CD4-positive, alpha-beta T cell (primary cell): ENCODE measurements at regions not wholly inside any gene's neighbourhood (a gene's known extent, or its start where the extent isn't known, plus 50 kb on each side); places are given as distances from the start of the nearest gene placed in this dataset.

Experiments
- ATAC-seq: fragments of 200-7000 bp; cut with Tn5 transposase; one replicate; pipeline ENCODE4 v1.10.0; 2022; ENCODE audit warnings: mild to moderate bottlenecking; ENCODE audit not compliant: poor library complexity
- CTCF ChIA-PET: fragments of 350-600 bp; sonication (Branson Sonifier 250); formaldehyde crosslinking; loops from one replicate; lab custom pipeline; 2021; ENCODE audit warnings: antibody characterized with exemption, inconsistent platforms; lab: Charles Lee
- POLR2A ChIA-PET: fragments of 350-600 bp; sonication (Branson Sonifier 250); formaldehyde crosslinking; loops from one replicate; lab custom pipeline; 2021; ENCODE audit warnings: antibody characterized with exemption, inconsistent platforms; lab: Charles Lee
- DNase-seq, 14 experiments: peaks; one replicate each; pipeline ENCODE4 v3.0.0-alpha.2; 2013 to 2020; ENCODE audit warnings: mixed read lengths in 2 of 14
- H3K27ac ChIP-seq, 2 donors: one replicate each; pipeline versions ENCODE4 v1.5.1 to v1.7.0; 2013; ENCODE audit warnings: low read length in 2 of 2, low read depth in 1 of 2, mild to moderate bottlenecking in 1 of 2
- H3K27me3 ChIP-seq, 2 experiments: 1 replicate in 1 of 2; 2 replicates in 1 of 2; pipeline versions ENCODE4 v1.6.1 to v1.7.0; 2013; ENCODE audit warnings: low read length in 2 of 2, control low read depth in 1 of 2, mild to moderate bottlenecking in 1 of 2, moderate library complexity in 1 of 2; ENCODE audit not compliant: insufficient read depth in 2 of 2, control insufficient read depth in 1 of 2
- H3K36me3 ChIP-seq: one replicate; pipeline ENCODE4 v1.6.1; 2013; ENCODE audit warnings: low read length, control low read depth; ENCODE audit not compliant: insufficient read depth
- H3K4me1 ChIP-seq: one replicate; pipeline ENCODE4 v1.6.1; 2013; ENCODE audit warnings: low read length, control low read depth; ENCODE audit not compliant: insufficient read depth
- H3K4me3 ChIP-seq: one replicate; pipeline ENCODE4 v1.5.1; 2013; ENCODE audit warnings: mild to moderate bottlenecking, low read length, moderate library complexity
- H3K9me3 ChIP-seq, 2 experiments: 1 replicate in 1 of 2; 2 replicates in 1 of 2; pipeline versions ENCODE4 v1.6.1 to v1.7.0; 2013; ENCODE audit warnings: low read length in 2 of 2, mild to moderate bottlenecking in 2 of 2, control low read depth in 1 of 2, moderate library complexity in 1 of 2; ENCODE audit not compliant: control insufficient read depth in 1 of 2, insufficient read depth in 1 of 2
- H3K27ac Mint-ChIP-seq: one replicate; pipeline ENCODE4 v1.8.0; 2020; ENCODE audit warnings: mixed read lengths
- H3K27me3 Mint-ChIP-seq: one replicate; pipeline ENCODE4 v1.8.0; 2021; ENCODE audit warnings: mixed read lengths
- H3K36me3 Mint-ChIP-seq: one replicate; pipeline ENCODE4 v1.8.0; 2021; ENCODE audit warnings: low read depth, mixed read lengths
- H3K4me1 Mint-ChIP-seq: one replicate; pipeline ENCODE4 v1.8.0; 2021; ENCODE audit warnings: low read depth, mixed read lengths
- H3K4me3 Mint-ChIP-seq: one replicate; pipeline ENCODE4 v1.8.0; 2020; ENCODE audit warnings: mild to moderate bottlenecking, mixed read lengths
- H3K9me3 Mint-ChIP-seq: one replicate; pipeline ENCODE4 v1.8.0; 2020; ENCODE audit warnings: mixed read lengths
- intact Hi-C, 2 experiments: fragments of 100-400 bp; cut with DNase I in 1 of 2; cut with micrococcal nuclease in 1 of 2; formaldehyde crosslinking; loops; one replicate each; pipeline versions ENCODE4 v1.15.1 to v1.9.0; 2023 to 2025; cut with DNase I, micrococcal nuclease
- TF ChIP-seq, protein P1 (sequence below): fragments of 200-600 bp; IDR thresholded peaks from one replicate; pipeline ENCODE4 v1.8.0; 2022; ENCODE audit warnings: antibody characterized with exemption, mild to moderate bottlenecking

DNA sequence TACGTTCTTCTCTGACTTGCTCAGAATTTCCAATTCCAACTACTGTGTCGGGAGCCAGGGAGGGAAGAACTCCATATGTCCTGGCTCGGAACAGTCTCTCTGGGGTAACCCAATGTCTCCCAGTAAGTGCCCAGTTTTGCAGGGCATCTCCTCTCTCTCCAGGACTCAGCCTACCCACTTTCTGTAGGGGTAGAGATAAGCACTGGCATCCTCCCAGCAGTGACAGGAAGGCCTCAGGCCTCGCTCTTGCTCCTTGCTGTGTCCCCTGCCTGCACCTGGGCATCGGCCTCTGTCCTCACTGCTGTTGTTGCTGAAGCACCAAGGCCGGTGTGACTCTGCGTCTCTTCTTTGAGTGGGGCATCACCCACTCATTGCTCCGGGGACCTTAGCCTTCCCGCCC lies 388.9 kb upstream of the JARID2 start:
- Histone ChIP-seq H3K27ac (peak overlapping the region; percentile 16 to 23), H3K36me3 (no peaks in the 10 kb centered on the region), H3K27me3 (no peaks in the 10 kb centered on the region), H3K9me3 (no peaks in the 10 kb centered on the region), H3K4me3 (peak overlapping the region; percentile 42), H3K4me1 (peaks cover 14% of the 10 kb centered on the region)
- ChIA-PET CTCF (no interaction called here), POLR2A (interaction anchor here (1.9 kb wide), 1 partner anchor 20 kb away, joined by 5 read pairs; no protein-coding TSS in a partner anchor)
- TF ChIP-seq, protein P1, sequence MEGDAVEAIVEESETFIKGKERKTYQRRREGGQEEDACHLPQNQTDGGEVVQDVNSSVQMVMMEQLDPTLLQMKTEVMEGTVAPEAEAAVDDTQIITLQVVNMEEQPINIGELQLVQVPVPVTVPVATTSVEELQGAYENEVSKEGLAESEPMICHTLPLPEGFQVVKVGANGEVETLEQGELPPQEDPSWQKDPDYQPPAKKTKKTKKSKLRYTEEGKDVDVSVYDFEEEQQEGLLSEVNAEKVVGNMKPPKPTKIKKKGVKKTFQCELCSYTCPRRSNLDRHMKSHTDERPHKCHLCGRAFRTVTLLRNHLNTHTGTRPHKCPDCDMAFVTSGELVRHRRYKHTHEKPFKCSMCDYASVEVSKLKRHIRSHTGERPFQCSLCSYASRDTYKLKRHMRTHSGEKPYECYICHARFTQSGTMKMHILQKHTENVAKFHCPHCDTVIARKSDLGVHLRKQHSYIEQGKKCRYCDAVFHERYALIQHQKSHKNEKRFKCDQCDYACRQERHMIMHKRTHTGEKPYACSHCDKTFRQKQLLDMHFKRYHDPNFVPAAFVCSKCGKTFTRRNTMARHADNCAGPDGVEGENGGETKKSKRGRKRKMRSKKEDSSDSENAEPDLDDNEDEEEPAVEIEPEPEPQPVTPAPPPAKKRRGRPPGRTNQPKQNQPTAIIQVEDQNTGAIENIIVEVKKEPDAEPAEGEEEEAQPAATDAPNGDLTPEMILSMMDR = no peak
- Mint-ChIP-seq H3K4me3 (peak overlapping the region; percentile 76), H3K4me1 (peaks cover 19% of the 10 kb centered on the region), H3K9me3 (no peaks in the 10 kb centered on the region), H3K27me3 (no peaks in the 10 kb centered on the region), H3K27ac (peak overlapping the region; percentile 80), H3K36me3 (no peaks in the 10 kb centered on the region)
- intact Hi-C loops = no loop called here
- DNase-seq (no peak), ATAC-seq (no peak)

DNA sequence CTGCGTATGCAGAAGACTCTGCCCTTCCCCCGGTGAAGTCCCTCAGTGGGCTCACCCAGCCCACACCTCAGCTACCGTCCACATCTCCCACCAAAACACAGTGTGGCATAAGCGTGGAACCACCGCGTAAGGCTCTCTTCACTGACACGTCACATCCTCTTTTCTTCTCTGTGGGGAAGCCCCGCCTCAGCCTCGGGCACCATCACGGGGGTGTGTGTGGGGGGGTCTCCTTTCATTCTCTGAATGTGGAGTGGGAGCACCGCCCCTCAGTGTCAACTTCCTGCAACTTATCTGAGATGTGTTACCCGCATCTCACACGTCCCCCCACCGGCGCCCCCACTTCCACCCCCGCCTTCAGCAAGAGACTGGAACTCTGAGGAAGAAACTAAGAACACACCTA lies 388.4 kb upstream of the JARID2 start:
- Histone ChIP-seq H3K27me3 (no peaks in the 10 kb centered on the region), H3K4me3 (peak overlapping the region; percentile 42), H3K4me1 (peaks cover 14% of the 10 kb centered on the region), H3K27ac (peak overlapping the region; percentile 16 to 23), H3K36me3 (no peaks in the 10 kb centered on the region), H3K9me3 (no peaks in the 10 kb centered on the region)
- peak; percentile 32 to 89 (median 60) for DNase-seq
- Mint-ChIP-seq H3K4me1 (peaks cover 19% of the 10 kb centered on the region), H3K27me3 (no peaks in the 10 kb centered on the region), H3K36me3 (no peaks in the 10 kb centered on the region), H3K9me3 (no peaks in the 10 kb centered on the region), H3K27ac (peak overlapping the region; percentile 80), H3K4me3 (peak overlapping the region; percentile 76)
- ATAC-seq = peak; percentile 98
- ChIA-PET CTCF (no interaction called here), POLR2A (interaction anchor here (1.9 kb wide), 1 partner anchor 19 kb away, joined by 5 read pairs; no protein-coding TSS in a partner anchor)
- intact Hi-C loops = no loop called here
- TF ChIP-seq, protein P1 = no peak

DNA sequence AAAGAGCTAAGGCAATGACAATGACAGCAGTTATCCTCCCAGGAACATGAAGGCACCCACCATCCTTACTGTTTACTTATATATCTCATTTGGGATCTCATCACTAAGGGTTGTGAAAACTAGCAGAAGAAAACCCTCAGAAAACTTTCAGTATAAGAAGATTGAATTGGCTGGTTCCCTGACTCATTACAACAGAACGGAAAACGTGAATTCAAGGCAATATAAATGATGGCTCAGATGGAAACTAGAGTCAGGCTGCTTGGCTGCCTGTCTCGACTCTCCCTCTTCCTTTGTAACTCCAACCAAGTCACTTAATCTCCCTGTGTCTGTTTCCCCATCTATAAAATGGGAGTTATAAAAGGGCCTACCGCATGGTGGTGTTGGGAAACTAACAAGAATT lies 387.1 kb upstream of the JARID2 start:
- Histone ChIP-seq H3K9me3 (no peaks in the 10 kb centered on the region), H3K4me3 (no peak overlapping the region), H3K36me3 (no peaks in the 10 kb centered on the region), H3K4me1 (peaks cover 14% of the 10 kb centered on the region), H3K27ac (no peak overlapping the region), H3K27me3 (no peaks in the 10 kb centered on the region)
- Mint-ChIP-seq H3K4me3 (no peak overlapping the region), H3K9me3 (no peaks in the 10 kb centered on the region), H3K27me3 (no peaks in the 10 kb centered on the region), H3K4me1 (peaks cover 19% of the 10 kb centered on the region), H3K27ac (peak overlapping the region; percentile 49), H3K36me3 (no peaks in the 10 kb centered on the region)
- no peak for DNase-seq
- ChIA-PET CTCF (no interaction called here), POLR2A (no interaction called here)
- TF ChIP-seq, protein P1 = no peak
- no peak for ATAC-seq
- intact Hi-C loops = no loop called here
